Osteocyte (in vitro differentiated cells): ENCODE measurements at regions not wholly inside any gene's neighbourhood (a gene's known extent, or its start where the extent isn't known, plus 50 kb on each side); places are given as distances from the start of the nearest gene placed in this dataset.
"Not testable (repeated sequence)": the region's sequence is repeated elsewhere in the genome, so short reads cannot be mapped to it uniquely, and the experiment has no call there.

Source experiments
- DNase-seq: peaks from one replicate; pipeline ENCODE4 v3.0.0; 2021; ENCODE audit warnings: mixed read lengths; ENCODE audit not compliant: unreplicated experiment; ENCODE audit errors: extremely low spot score
- H3K27ac Mint-ChIP-seq: one replicate; pipeline ENCODE4 v1.8.0; 2021; ENCODE audit warnings: mild to moderate bottlenecking, mixed read lengths; ENCODE audit not compliant: unreplicated experiment
- H3K27me3 Mint-ChIP-seq: one replicate; pipeline ENCODE4 v1.8.0; 2021; ENCODE audit warnings: mixed read lengths; ENCODE audit not compliant: unreplicated experiment
- H3K36me3 Mint-ChIP-seq: one replicate; pipeline ENCODE4 v1.8.0; 2021; ENCODE audit warnings: mixed read lengths; ENCODE audit not compliant: unreplicated experiment
- H3K4me1 Mint-ChIP-seq: one replicate; pipeline ENCODE4 v1.8.0; 2021; ENCODE audit warnings: mixed read lengths; ENCODE audit not compliant: unreplicated experiment
- H3K4me3 Mint-ChIP-seq: one replicate; pipeline ENCODE4 v1.8.0; 2021; ENCODE audit warnings: mild to moderate bottlenecking, moderate library complexity, mixed read lengths; ENCODE audit not compliant: unreplicated experiment
- H3K9me3 Mint-ChIP-seq: one replicate; pipeline ENCODE4 v1.8.0; 2021; ENCODE audit warnings: mixed read lengths; ENCODE audit not compliant: unreplicated experiment
- CTCF ChIP-seq: fragments of 200-600 bp; sonication (generic); IDR thresholded peaks from 2 replicates; pipeline ENCODE4 v1.5.0; 2021; ENCODE audit warnings: antibody characterized with exemption, mild to moderate bottlenecking, moderate library complexity

- peaks cover 33% of the 10 kb centered on the region for H3K27me3 Mint-ChIP-seq
Observed at GRCh38 chr3:139107424-139108252, 62.9 kb upstream of the PRR23C start.

GRCh38 chr3:139108253-139108969 is 63.7 kb upstream of the PRR23C start:
- Mint-ChIP-seq H3K9me3 (no peaks in the 10 kb centered on the region), H3K27ac (no peak overlapping the region), H3K4me1 (no peaks in the 10 kb centered on the region), H3K27me3 (peaks cover 41% of the 10 kb centered on the region), H3K4me3 (no peak overlapping the region), H3K36me3 (no peaks in the 10 kb centered on the region)
- DNase-seq, result peak; percentile 59
- TF ChIP-seq CTCF, result no peak

More at GRCh38 chr3:139107424-139108252, 62.9 kb upstream of the PRR23C start:
- Mint-ChIP-seq H3K36me3 (no peaks in the 10 kb centered on the region), H3K4me3 (no peak overlapping the region), H3K4me1 (no peaks in the 10 kb centered on the region), H3K9me3 (no peaks in the 10 kb centered on the region), H3K27ac (no peak overlapping the region)
- DNase-seq, result peak; percentile 67
- TF ChIP-seq CTCF, result no peak

GRCh38 chr3:139109271-139109670 is 64.6 kb upstream of the PRR23C start:
- Mint-ChIP-seq H3K27ac (no peak overlapping the region), H3K36me3 (no peaks in the 10 kb centered on the region), H3K9me3 (no peaks in the 10 kb centered on the region), H3K4me3 (no peak overlapping the region), H3K4me1 (no peaks in the 10 kb centered on the region), H3K27me3 (peaks cover 47% of the 10 kb centered on the region)
- no peak for TF ChIP-seq CTCF
- peak; percentile 54 for DNase-seq

- TF ChIP-seq CTCF, result no peak
- no peaks in the 10 kb centered on the region for H3K9me3 Mint-ChIP-seq
- H3K4me3 Mint-ChIP-seq, result no peak overlapping the region
- peaks cover 44% of the 10 kb centered on the region for H3K27me3 Mint-ChIP-seq
- peak; percentile 79 for DNase-seq
- H3K4me1 Mint-ChIP-seq, result no peaks in the 10 kb centered on the region
- H3K36me3 Mint-ChIP-seq, result no peaks in the 10 kb centered on the region
- no peak overlapping the region for H3K27ac Mint-ChIP-seq
Observed at GRCh38 chr3:139110072-139110830, 65.6 kb upstream of the PRR23C start.

- not testable (repeated sequence) for H3K4me3 Mint-ChIP-seq, H3K9me3 Mint-ChIP-seq, H3K4me1 Mint-ChIP-seq, DNase-seq, H3K27ac Mint-ChIP-seq, H3K36me3 Mint-ChIP-seq
- peaks cover 39% of the 10 kb centered on the region for H3K27me3 Mint-ChIP-seq
Observed at GRCh38 chr3:139110929-139111328, 66.2 kb upstream of the PRR23C start.
